PFSK-1 (cell line): ENCODE measurements at regions not wholly inside any gene's neighbourhood (a gene's known extent, or its start where the extent isn't known, plus 50 kb on each side); places are given as distances from the start of the nearest gene placed in this dataset.

Experiments
- POLR2AphosphoS5 ChIP-seq: IDR thresholded peaks from 2 replicates; pipeline ENCODE4 v1.6.1; 2012; ENCODE audit warnings: low read depth, mild to moderate bottlenecking, control low read depth, low read length, moderate library complexity
- REST ChIP-seq, 2 experiments: IDR thresholded peaks; 2 replicates each; pipeline versions ENCODE4 v1.6.1 to v1.8.0; 2011 to 2012; ENCODE audit warnings: low read depth in 2 of 2, low read length in 2 of 2, control low read depth in 1 of 2, inconsistent platforms in 1 of 2, mild to moderate bottlenecking in 1 of 2, moderate library complexity in 1 of 2; ENCODE audit not compliant: insufficient read depth in 1 of 2
- SIN3A ChIP-seq: IDR thresholded peaks from 2 replicates; pipeline ENCODE4 v1.6.1; 2012; ENCODE audit warnings: mild to moderate bottlenecking, low read length, moderate library complexity, borderline replicate concordance; ENCODE audit not compliant: insufficient read depth
- TAF1 ChIP-seq: IDR thresholded peaks from 2 replicates; pipeline ENCODE4 v1.6.1; 2012; ENCODE audit warnings: low read length, control low read depth, borderline replicate concordance; ENCODE audit not compliant: insufficient read depth

- TF ChIP-seq SIN3A (no peak), REST (IDR thresholded peaks at IDR 0.05; ENCODE audit: insufficient read depth in 1 of 2, low read depth in 2 of 2, low read length in 2 of 2) (no peak), POLR2AphosphoS5 (no peak), TAF1 (no peak)
Observed at GRCh38 chr6:18675881-18676280, 288.7 kb downstream of the RNF144B start.
